CD4-positive, alpha-beta T cell treated with Interleukin-17A for 1 hour (primary cell): ENCODE measurements at regions not wholly inside any gene's neighbourhood (a gene's known extent, or its start where the extent isn't known, plus 50 kb on each side); places are given as distances from the start of the nearest gene placed in this dataset.
"Not testable (repeated sequence)": the region's sequence is repeated elsewhere in the genome, so short reads cannot be mapped to it uniquely, and the experiment has no call there.

ENCODE experiments used
- DNase-seq: peaks from one replicate; pipeline ENCODE4 v3.0.0-alpha.2; 2020

- no peak for DNase-seq
These were observed 140.7 kb upstream of the FAM78B start for GRCh38 chr1:166307261-166308188.

- not testable (repeated sequence) for DNase-seq
These were observed 149.5 kb upstream of the FAM78B start for GRCh38 chr1:166316306-166316705.

GRCh38 chr1:166322470-166322869, 155.7 kb upstream of the FAM78B start:
- no peak for DNase-seq

GRCh38 chr1:166327886-166328285, 161.1 kb upstream of the FAM78B start:
- DNase-seq, result no peak

GRCh38 chr1:166328956-166329355, 162.2 kb upstream of the FAM78B start:
- DNase-seq, result no peak

GRCh38 chr1:166330096-166330495, 163.3 kb upstream of the FAM78B start:
- DNase-seq, result no peak

GRCh38 chr1:166338105-166338504, 171.3 kb upstream of the FAM78B start:
- DNase-seq, result no peak

- no peak for DNase-seq
These were observed 173.9 kb upstream of the FAM78B start for GRCh38 chr1:166340709-166341108.

- no peak for DNase-seq
These were observed 176.5 kb upstream of the FAM78B start for GRCh38 chr1:166343276-166343675.

GRCh38 chr1:166350490-166350889, 183.7 kb upstream of the FAM78B start:
- no peak for DNase-seq

GRCh38 chr1:166351676-166352075, 184.9 kb upstream of the FAM78B start:
- no peak for DNase-seq

GRCh38 chr1:166353213-166353612, 186.4 kb upstream of the FAM78B start:
- no peak for DNase-seq

- DNase-seq, result no peak
These were observed 187.6 kb upstream of the FAM78B start for GRCh38 chr1:166354406-166354805.

- no peak for DNase-seq
These were observed 198.3 kb upstream of the FAM78B start for GRCh38 chr1:166365081-166365480.

GRCh38 chr1:166368030-166368429, 201.2 kb upstream of the FAM78B start:
- no peak for DNase-seq

- DNase-seq, result no peak
These were observed 211.1 kb upstream of the FAM78B start for GRCh38 chr1:166377896-166378295.

GRCh38 chr1:166378805-166379204, 212.0 kb upstream of the FAM78B start:
- no peak for DNase-seq

GRCh38 chr1:166379447-166379846, 212.6 kb upstream of the FAM78B start:
- no peak for DNase-seq

- no peak for DNase-seq
These were observed 216.3 kb upstream of the FAM78B start for GRCh38 chr1:166383137-166383536.

GRCh38 chr1:166383635-166384346, 217.0 kb upstream of the FAM78B start:
- DNase-seq, result no peak

GRCh38 chr1:166384948-166385347, 218.1 kb upstream of the FAM78B start:
- no peak for DNase-seq

GRCh38 chr1:166390366-166391033, 223.7 kb upstream of the FAM78B start:
- no peak for DNase-seq

GRCh38 chr1:166391279-166392066, 224.7 kb upstream of the FAM78B start:
- no peak for DNase-seq
